KBM-7 (cell line): ENCODE measurements at regions not wholly inside any gene's neighbourhood (a gene's known extent, or its start where the extent isn't known, plus 50 kb on each side); places are given as distances from the start of the nearest gene placed in this dataset.

Experiments used
- DNase-seq: peaks from one replicate; pipeline ENCODE4 v3.0.0-alpha.2; 2015
- in situ Hi-C: fragments of 300-500 bp; cut with MboI; formaldehyde crosslinking; loops from 2 replicates; pipeline ENCODE4 v1.14.3; 2020; ENCODE audit warnings: low sequenced_read_pairs, low pct_unique_long_range_greater_than_20kb, mixed read lengths

GRCh38 chr13:79791471-79792042, 310.6 kb downstream of the NDFIP2 start:
- in situ Hi-C loops = no loop called here
- DNase-seq = no peak

GRCh38 chr13:79786176-79786575, 305.2 kb downstream of the NDFIP2 start:
- DNase-seq = no peak
- in situ Hi-C loops = no loop called here

GRCh38 chr13:79782541-79783205, 301.7 kb downstream of the NDFIP2 start:
- in situ Hi-C loops = no loop called here
- DNase-seq = no peak

DNA sequence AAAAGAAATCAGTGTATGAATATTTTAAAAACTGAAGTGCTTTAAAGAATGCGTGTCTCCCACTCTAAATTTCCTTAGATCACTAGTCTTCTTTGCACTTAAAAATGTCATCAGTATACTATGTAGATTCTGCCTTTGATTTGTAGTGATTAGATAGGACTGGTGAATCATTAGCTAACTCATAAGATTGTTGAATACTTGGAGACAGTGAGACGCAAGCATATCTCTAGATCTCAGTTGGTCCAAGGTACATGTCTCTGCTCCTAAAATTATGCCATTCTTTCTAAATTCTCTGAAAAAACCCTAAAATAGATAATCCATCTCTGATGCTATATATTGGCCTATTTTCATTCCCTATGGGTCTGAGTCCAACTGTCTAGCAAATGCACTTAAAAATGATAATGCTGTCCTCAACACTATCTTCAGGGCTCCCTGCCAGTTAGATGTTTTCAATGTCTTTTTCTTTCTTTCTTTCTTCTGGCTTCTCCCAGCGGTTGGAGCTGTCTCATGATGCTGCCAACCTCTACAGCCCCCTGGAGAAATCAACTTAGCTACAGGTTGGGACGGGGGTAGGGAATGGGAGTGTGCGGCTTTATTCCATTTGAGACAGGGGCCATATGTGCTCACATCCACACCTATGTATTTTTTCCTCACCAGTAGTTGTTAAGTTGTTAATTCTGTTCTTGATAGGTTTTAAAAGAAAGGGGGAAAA, 301.0 kb downstream of the NDFIP2 start:
- DNase-seq = no peak
- in situ Hi-C loops = no loop called here

- in situ Hi-C loops = no loop called here
Measured at GRCh38 chr13:79780240-79780639, 299.3 kb downstream of the NDFIP2 start.

GRCh38 chr13:79779761-79780160, 298.8 kb downstream of the NDFIP2 start:
- in situ Hi-C loops = no loop called here
- DNase-seq = no peak

More at GRCh38 chr13:79780240-79780639, 299.3 kb downstream of the NDFIP2 start:
- DNase-seq = no peak

- in situ Hi-C loops = no loop called here
- no peak for DNase-seq
Measured at GRCh38 chr13:79778741-79779460, 297.9 kb downstream of the NDFIP2 start.

- in situ Hi-C loops = no loop called here
- DNase-seq = no peak
Measured at GRCh38 chr13:79777504-79777903, 296.5 kb downstream of the NDFIP2 start.

- in situ Hi-C loops = no loop called here
- DNase-seq = no peak
Measured at GRCh38 chr13:79776531-79777295, 295.8 kb downstream of the NDFIP2 start.

GRCh38 chr13:79775830-79776229, 294.9 kb downstream of the NDFIP2 start:
- peak; percentile 24 for DNase-seq
- in situ Hi-C loops = no loop called here

DNA sequence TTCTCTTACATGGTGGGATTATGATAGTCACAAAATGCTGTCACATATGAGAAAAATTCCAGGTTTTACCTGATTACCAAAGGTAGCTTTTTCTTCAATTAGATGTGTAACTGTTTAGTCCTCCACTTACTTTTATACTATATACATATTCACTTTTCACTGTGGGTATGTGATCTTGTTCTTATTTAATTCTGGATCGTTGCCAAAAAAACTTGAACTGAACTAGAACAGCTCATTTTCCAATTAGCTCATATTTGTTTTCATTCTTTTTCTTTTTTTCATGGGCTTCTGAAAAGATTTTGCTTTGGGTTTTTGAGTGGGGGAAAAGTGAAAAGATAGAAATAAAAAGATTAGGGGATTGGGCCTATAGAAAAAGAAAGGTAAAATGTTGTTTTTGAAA, 291.9 kb downstream of the NDFIP2 start:
- DNase-seq = no peak
- in situ Hi-C loops = no loop called here

GRCh38 chr13:79771493-79771892, 290.5 kb downstream of the NDFIP2 start:
- in situ Hi-C loops = no loop called here
- DNase-seq = no peak

- no peak for DNase-seq
- in situ Hi-C loops = no loop called here
Measured at GRCh38 chr13:79770056-79770455, 289.1 kb downstream of the NDFIP2 start.

- DNase-seq = no peak
- in situ Hi-C loops = no loop called here
Measured at GRCh38 chr13:79767126-79767525, 286.2 kb downstream of the NDFIP2 start.

DNA sequence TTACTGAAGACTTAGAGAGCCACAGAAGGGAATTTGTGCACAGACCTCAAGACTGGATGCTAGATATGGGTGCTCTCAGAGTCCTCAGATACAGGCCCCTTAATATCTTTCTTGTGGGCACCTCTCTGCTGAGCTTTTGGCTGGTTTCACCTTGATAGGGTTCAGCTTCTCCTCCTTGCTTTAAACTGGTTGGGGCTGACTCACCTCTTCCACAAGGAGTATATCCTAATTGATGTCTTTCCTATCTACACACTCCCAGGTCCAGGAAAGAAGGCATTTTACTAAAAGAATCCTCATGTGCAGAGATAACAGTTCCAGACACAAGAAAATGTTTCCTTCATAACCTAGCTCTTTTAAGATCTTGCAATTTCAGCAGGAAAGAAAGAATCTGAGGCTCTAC, 284.4 kb downstream of the NDFIP2 start:
- in situ Hi-C loops = no loop called here
- no peak for DNase-seq

GRCh38 chr13:79749984-79750551, 269.1 kb downstream of the NDFIP2 start:
- in situ Hi-C loops = no loop called here
- DNase-seq = no peak

DNA sequence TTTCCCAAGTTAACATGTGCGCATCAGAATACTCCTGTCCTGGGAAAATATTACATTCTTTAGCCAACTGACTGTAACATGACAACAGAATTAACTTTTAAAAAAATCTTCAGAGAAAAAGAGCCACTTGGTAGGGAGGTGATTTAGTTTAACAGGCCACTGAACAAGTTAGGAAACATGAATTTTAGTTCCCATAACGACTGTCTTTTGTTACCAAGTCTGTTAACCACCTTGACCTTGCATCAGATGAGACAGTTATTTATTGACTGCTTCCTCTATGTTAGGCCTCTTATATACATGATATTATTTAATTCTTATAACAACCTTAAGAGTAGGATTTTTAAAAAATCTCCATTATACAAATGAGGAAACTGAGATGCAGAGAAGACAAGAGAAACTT, 268.6 kb downstream of the NDFIP2 start:
- in situ Hi-C loops = no loop called here
- no peak for DNase-seq

GRCh38 chr13:79745081-79745480, 264.1 kb downstream of the NDFIP2 start:
- DNase-seq = no peak
- in situ Hi-C loops = no loop called here

DNA sequence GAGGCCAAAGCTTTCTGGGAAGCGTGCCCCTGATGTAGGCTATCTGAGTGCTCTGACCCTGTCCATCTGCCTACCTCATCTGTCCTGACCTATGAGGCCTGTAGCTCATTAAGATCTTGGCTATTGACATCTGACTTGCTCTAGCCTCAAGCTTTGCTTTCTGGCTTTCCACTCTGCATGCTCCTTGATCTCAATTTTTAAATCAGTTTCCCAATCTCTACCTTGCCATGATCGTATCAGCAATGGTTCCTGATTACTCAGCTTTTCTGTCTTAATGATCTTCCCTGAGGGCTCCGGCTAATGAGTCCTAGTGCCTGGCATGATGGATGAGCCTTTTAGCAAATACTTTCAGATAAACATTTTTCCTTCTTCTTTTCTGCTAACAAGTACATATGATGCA, 262.0 kb downstream of the NDFIP2 start:
- DNase-seq = no peak
- in situ Hi-C loops = no loop called here
